ENCODE measurements at regions not wholly inside any gene's neighbourhood (a gene's known extent, or its start where the extent isn't known, plus 50 kb on each side); places are given as distances from the start of the nearest gene placed in this dataset.
"Not testable (repeated sequence)": the region's sequence is repeated elsewhere in the genome, so short reads cannot be mapped to it uniquely, and the experiment has no call there.

GRCh38 chr3:59230379-59230778, 180.6 kb upstream of the CFAP20DC start:
- DNase-seq (ENCODE audit: low read depth) = not testable (repeated sequence)

GRCh38 chr3:59213860-59214259, 164.0 kb upstream of the CFAP20DC start:
- no peak for DNase-seq (ENCODE audit: low read depth)

DNA sequence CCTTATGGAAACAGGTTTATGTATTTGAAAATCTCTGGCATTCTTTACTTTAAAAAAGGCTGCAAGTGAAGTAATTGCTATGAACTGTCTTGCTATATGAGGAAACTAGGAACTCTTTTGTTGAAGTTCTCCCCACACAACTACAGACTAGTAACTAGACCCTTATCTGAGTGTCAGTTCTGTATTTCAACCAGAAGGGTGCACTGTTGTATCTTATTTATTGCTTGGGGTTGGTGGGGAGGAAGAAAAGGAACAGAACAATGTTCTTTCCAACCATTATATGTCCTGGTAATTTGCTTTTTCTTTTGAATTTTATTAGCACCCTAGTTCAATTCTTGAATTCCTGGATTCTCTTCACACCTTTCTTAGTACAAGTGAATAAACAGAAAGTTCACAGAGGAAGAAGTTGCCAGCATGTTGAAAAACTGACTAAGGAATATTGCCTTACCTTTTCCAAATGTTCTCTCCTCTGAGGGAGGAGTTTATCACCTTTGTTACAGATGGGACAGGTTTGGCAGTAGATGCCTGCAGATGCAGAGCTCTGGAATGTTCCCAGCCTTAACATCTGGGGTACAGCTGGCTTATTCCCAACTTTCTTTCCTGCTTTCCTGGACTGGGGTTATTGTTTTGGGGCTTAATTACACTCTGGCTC, 162.4 kb upstream of the CFAP20DC start:
- DNase-seq (ENCODE audit: low read depth) = peak; percentile 35

GRCh38 chr3:59210260-59210659, 160.4 kb upstream of the CFAP20DC start:
- no peak for DNase-seq (ENCODE audit: low read depth)

GRCh38 chr3:59192473-59192872, 142.6 kb upstream of the CFAP20DC start:
- peak; percentile 15 for DNase-seq (ENCODE audit: low read depth)

DNA sequence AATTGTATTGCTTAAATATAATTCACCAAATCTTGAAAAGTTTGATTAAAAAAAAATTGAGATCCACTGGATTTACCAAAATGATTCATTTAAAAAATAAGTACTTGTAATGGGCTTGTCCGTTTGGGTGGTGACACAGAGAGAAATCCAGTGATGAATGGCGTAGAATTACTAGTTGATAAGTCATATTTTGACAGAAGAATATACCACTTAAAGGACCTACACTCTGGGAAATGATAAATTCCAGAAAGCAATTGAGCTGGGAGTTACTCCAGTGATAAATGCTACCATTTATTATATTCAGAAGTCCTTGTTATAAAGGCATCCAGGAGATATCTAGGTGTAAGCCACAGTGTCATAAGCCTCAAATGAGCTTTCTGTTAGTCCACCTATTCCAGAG, 141.8 kb upstream of the CFAP20DC start:
- no peak for DNase-seq (ENCODE audit: low read depth)

GRCh38 chr3:59189939-59190338, 140.1 kb upstream of the CFAP20DC start:
- no peak for DNase-seq (ENCODE audit: low read depth)

DNA sequence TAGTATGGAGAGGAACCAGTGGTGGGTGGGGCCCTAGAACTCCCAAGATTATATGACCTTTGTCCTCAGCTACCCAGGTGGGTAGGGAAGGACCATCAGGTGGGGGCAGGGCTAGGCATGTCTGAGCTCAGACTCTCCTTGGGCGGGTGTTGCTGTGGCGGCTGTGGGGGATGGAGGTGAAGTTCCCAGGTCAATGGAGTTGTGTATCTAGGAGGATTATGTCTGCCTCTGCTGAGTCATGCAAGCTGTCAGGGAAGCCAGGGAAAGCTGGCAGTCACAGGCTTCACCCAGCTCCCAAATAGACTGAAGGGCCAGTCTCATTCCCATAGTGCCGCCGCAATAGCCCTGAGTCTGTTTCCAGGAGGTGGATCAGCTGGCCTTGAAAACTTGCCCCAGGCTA, 139.7 kb upstream of the CFAP20DC start:
- DNase-seq (ENCODE audit: low read depth) = no peak

DNA sequence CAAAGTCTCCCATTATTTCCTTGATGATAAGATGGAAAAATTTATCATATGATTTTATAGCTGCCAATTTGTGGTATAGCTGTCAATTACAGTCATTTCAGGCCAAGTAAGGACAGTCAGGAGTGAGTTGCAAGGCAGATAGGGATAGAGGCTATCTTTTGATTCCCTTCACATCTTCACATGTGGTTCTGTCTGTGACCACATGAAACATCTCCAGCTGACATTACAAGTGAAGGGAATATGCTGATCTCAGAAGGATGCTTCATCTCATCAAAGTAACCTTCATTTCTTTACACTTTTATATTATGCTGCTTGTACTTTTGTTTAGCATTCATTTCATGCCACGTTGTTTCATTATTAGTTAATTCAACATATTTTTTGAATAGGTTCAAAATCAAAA, 136.9 kb upstream of the CFAP20DC start:
- DNase-seq (ENCODE audit: low read depth) = no peak

DNA sequence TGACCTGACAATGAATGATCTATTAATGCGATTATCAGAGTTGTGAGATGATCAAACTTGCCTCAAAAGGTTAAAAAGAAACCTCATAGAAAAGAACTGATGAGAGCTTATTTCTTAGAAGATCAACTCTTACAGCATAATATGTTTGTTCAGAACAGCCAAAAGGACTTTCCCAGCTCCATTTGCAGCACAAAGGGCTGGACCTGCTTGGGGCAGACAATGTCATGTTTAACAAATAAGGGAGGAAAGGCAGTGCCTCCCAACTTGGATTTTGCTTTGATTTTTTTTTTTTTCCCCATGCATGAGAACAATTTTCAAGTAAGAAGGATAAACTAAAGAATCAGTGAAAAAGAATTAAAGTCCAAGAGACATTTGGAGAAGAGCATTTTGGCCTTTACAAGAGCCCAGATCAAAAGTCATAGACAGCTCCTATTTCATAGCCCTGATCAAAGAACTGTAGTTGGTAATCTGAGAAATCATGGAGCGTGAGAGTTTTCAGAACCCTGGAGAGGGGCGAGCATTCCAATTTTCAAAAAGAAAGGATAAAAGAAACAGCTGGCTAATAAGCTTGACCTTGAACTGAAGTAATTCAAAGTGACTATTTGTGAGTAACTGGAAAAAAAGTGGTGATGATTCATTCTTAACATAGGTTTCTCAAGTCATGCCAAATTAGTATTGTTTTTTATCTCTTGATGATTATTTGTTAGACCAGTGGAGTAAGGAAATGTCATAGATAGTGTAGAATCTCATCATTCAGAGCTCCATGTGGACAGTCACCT, 136.0 kb upstream of the CFAP20DC start:
- peak; percentile 57 for DNase-seq (ENCODE audit: low read depth)

DNA sequence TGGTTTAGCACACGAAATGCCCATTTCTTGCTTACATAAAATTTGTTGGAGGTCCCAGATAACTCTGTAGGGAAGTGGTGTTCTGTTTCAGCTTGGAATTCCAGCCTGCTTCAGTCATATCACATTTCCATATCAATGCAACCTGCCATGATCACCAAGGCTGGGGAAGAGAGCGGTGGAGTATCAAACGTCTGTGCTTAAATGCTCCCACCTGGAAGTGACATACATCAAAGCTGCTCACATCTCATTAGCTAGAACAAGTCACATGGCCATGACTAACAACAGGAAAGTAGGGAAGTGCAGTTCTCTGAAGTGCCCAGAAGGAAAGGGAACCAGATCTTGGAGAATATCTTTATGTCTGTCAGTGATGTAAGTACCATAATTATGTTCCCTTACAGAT, 130.2 kb upstream of the CFAP20DC start:
- no peak for DNase-seq (ENCODE audit: low read depth)

DNA sequence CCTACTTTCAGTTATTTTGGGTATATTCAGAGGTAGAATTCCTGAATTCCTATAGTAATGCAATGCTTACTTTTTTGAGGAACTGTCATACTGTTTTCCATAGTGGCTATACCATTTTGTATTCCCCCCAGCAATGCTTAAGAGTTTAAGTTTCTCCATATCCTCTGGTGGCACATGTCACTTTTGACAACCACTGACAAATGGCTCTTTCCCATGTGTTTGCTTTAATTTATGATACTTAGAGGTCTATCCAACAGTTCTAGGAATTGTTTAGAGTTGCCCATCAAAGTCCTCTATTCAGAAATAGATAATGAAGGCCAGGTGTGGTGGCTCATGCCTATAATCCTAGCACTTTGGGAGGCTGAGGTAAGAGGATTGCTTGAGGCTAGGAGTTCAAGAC, 128.9 kb upstream of the CFAP20DC start:
- DNase-seq (ENCODE audit: low read depth) = no peak

- no peak for DNase-seq (ENCODE audit: low read depth)
Measured at GRCh38 chr3:59171491-59171890, 121.7 kb upstream of the CFAP20DC start.

- DNase-seq (ENCODE audit: low read depth) = not testable (repeated sequence)
Measured at GRCh38 chr3:59170166-59170565, 120.3 kb upstream of the CFAP20DC start.

- no peak for DNase-seq (ENCODE audit: low read depth)
Measured at GRCh38 chr3:59167756-59168155, 117.9 kb upstream of the CFAP20DC start.

DNA sequence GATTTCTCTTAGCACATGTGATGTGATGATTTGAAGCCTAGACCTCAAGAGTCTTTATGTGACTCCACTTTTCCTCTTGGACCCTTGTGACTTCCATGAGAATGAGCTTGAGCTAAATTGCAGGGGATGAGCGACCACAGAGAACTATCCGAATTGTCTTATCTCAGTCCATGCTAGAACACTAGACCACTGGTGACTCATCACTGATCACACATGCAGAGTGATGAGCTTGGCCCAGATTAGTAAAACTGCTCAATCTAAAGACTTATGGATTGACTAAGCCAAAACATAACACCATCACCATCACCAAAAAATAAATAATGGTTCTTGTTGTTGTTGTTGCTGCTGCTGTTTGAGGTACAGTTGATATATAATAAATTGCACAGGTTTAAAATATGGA, 114.1 kb upstream of the CFAP20DC start:
- no peak for DNase-seq (ENCODE audit: low read depth)

- no peak for DNase-seq (ENCODE audit: low read depth)
Measured at GRCh38 chr3:59161048-59161447, 111.2 kb upstream of the CFAP20DC start.

GRCh38 chr3:59160133-59160746, 110.4 kb upstream of the CFAP20DC start:
- DNase-seq (ENCODE audit: low read depth) = no peak

DNA sequence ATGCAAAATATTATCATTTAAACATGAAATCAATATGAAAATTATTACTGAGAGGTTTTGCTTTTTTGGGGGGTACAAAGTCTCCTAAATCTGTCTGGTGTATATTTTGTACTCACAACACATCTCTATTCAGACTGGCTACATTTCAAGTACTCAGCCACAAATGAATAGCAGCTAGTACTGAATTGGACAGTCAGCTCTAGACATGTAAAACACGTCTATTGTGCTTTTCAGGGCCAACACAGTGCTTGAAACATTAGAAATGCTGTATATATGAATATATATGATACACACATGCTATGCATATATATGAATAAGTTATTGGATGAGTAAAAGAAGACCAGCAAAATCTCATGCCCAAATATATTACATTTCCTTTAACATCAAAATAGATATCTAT, 103.8 kb upstream of the CFAP20DC start:
- no peak for DNase-seq (ENCODE audit: low read depth)

- DNase-seq (ENCODE audit: low read depth) = no peak
Measured at GRCh38 chr3:59152943-59153342, 103.1 kb upstream of the CFAP20DC start.

- DNase-seq (ENCODE audit: low read depth) = no peak
Measured at GRCh38 chr3:59150039-59150438, 100.2 kb upstream of the CFAP20DC start.

DNA sequence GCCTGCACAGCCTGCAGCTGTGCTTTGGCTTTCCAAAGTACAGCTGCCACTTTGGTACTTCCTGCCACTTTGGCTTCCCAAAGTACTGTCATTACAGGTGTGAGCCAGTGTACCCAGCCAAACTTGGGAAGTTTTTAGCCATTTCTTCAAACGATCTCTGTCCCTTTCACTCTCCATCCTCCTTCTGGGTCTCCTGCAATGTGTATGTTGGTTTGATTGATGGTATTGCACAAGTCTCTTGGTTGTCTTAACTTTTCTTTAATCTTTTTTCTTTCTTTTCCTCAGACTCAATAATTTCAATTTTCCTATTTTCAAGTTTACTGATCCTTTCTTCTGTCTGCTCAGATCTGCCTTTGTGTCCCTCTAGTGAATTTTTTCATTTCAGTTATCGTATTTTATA, 99.3 kb upstream of the CFAP20DC start:
- DNase-seq (ENCODE audit: low read depth) = no peak

DNA sequence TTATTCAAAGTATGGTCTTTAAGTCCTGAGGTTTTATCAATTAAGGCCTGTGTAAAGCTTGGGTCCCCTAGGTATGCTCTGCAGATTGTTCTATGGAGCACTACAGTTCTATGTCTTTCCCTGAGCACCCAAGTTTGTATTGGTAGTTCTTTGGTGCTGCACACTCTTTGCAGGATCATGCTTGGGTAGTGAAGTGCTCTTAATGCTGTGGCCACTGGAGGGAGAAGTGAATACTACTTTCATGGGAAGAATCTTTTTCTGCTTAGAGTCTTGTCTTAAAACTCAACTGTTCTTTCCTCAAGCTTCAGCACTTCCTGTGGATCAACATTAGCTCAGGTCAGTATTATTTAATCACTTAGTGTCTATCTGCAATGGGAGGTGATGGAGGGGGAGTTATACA, 93.6 kb upstream of the CFAP20DC start:
- DNase-seq (ENCODE audit: low read depth) = no peak
